ENCODE measurements at regions not wholly inside any gene's neighbourhood (a gene's known extent, or its start where the extent isn't known, plus 50 kb on each side); places are given as distances from the start of the nearest gene placed in this dataset.

- TF ChIP-seq BHLHE40 (IDR thresholded peaks at IDR 0.05; ENCODE audit: low read depth, low read length) (no peak), POLR2A (IDR thresholded peaks at IDR 0.05; ENCODE audit: low read length) (no peak), CTCF (IDR thresholded peaks at IDR 0.05) (no peak), ZFP36 (IDR thresholded peaks at IDR 0.05; ENCODE audit: borderline replicate concordance, partially characterized antibody) (no peak), MAX (IDR thresholded peaks at IDR 0.05) (no peak), RFX5 (IDR thresholded peaks at IDR 0.05) (no peak), ELK1 (IDR thresholded peaks at IDR 0.05; ENCODE audit: low read depth, low read length) (no peak), REST (IDR thresholded peaks at IDR 0.05) (no peak), EP300 (IDR thresholded peaks at IDR 0.05) (no peak), SMC3 (IDR thresholded peaks at IDR 0.05) (no peak), POLR2AphosphoS2 (conservative IDR thresholded peaks at IDR 0.05; ENCODE audit: low read length) (no peak)
These were observed 510.8 kb downstream of the SHQ1 start for GRCh38 chr3:72337480-72337855.
